Body of pancreas (tissue), 4 donors: ENCODE measurements at regions not wholly inside any gene's neighbourhood (a gene's known extent, or its start where the extent isn't known, plus 50 kb on each side); places are given as distances from the start of the nearest gene placed in this dataset.

ENCODE experiments used
- CTCF ChIP-seq, 7 experiments: fragments of 450-650 bp in 4 of 7; fragments of 200-600 bp in 3 of 7; sonication (generic) in 3 of 7; IDR thresholded peaks; one replicate each; pipeline ENCODE4 v1.5.1; 2016 to 2019; ENCODE audit warnings: antibody characterized with exemption in 7 of 7
- POLR2A ChIP-seq, 3 donors: fragments of 450-650 bp; IDR thresholded peaks; one replicate each; pipeline ENCODE4 v1.6.1; 2016; ENCODE audit warnings: antibody characterized with exemption in 3 of 3, mild to moderate bottlenecking in 2 of 3

DNA sequence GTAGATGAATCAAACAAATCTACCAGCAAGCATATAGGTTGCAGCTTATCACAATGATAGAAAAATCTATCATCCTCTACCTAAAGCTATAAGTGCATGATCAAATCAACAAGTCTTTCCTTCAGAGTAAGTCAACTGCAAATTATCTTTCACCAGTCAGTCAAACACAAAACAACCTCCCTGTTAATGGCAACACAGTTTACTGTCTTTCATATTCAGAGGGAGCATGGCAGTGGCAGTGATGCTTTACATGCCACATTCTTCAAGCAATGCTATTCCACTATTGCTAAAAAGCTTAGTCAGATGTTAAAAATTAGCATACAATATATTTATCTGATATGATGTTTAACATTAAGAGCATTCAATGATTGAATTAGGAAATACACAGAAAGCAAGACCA, 245.1 kb upstream of the KLHL4 start:
- TF ChIP-seq CTCF (IDR thresholded peaks at IDR 0.05) (no peak), POLR2A (IDR thresholded peaks at IDR 0.05) (no peak)
